SJSA1 (cell line): ENCODE measurements at regions not wholly inside any gene's neighbourhood (a gene's known extent, or its start where the extent isn't known, plus 50 kb on each side); places are given as distances from the start of the nearest gene placed in this dataset.
"Not testable (repeated sequence)": the region's sequence is repeated elsewhere in the genome, so short reads cannot be mapped to it uniquely, and the experiment has no call there.

Experiments used
- DNase-seq, 2 experiments: peaks; one replicate each; pipeline ENCODE4 v3.0.0-alpha.2; 2015 to 2020; ENCODE audit warnings: low spot score in 2 of 2, low read depth in 1 of 2
- H3K27ac ChIP-seq: fragments of 250-450 bp; sonication (Bioruptor Pico); 2 replicates; pipeline ENCODE4 v1.5.1; 2020; ENCODE audit warnings: mild to moderate bottlenecking, moderate library complexity
- H3K27me3 ChIP-seq: fragments of 250-450 bp; sonication (Bioruptor Pico); replicated peaks from 2 replicates; pipeline ENCODE4 v1.5.1; 2020; ENCODE audit warnings: mild to moderate bottlenecking, moderate library complexity
- H3K36me3 ChIP-seq: fragments of 250-450 bp; sonication (Bioruptor Pico); 2 replicates; pipeline ENCODE4 v1.5.1; 2020; ENCODE audit warnings: mild to moderate bottlenecking
- H3K4me1 ChIP-seq: fragments of 250-450 bp; sonication (Bioruptor Pico); replicated peaks from 2 replicates; pipeline ENCODE4 v1.6.1; 2021; ENCODE audit warnings: mild to moderate bottlenecking
- H3K4me3 ChIP-seq: fragments of 250-450 bp; sonication (Bioruptor Pico); 2 replicates; pipeline ENCODE4 v1.5.1; 2020; ENCODE audit warnings: mild to moderate bottlenecking
- H3K9me3 ChIP-seq: fragments of 250-450 bp; sonication (Bioruptor Pico); replicated peaks from 2 replicates; pipeline ENCODE4 v1.5.1; 2020; ENCODE audit warnings: mild to moderate bottlenecking

- Histone ChIP-seq H3K4me1 (no peaks in the 10 kb centered on the region), H3K27me3 (no peaks in the 10 kb centered on the region), H3K27ac (no peak overlapping the region), H3K4me3 (no peak overlapping the region), H3K9me3 (no peaks in the 10 kb centered on the region; the same call in 1 of the 2 replicates), H3K36me3 (no peaks in the 10 kb centered on the region)
- DNase-seq: no peak
Observed at GRCh38 chr4:155062948-155063347, 145.5 kb upstream of the NPY2R start.

- not testable (repeated sequence) for H3K4me3 ChIP-seq, H3K27ac ChIP-seq, H3K27me3 ChIP-seq, DNase-seq, H3K9me3 ChIP-seq, H3K4me1 ChIP-seq, H3K36me3 ChIP-seq
Observed at GRCh38 chr4:155064934-155065333, 143.5 kb upstream of the NPY2R start.

GRCh38 chr4:155066871-155067270 lies 141.6 kb upstream of the NPY2R start:
- Histone ChIP-seq H3K4me1 (no peaks in the 10 kb centered on the region), H3K36me3 (no peaks in the 10 kb centered on the region), H3K27me3 (no peaks in the 10 kb centered on the region), H3K9me3 (no peaks in the 10 kb centered on the region; the same call in 1 of the 2 replicates), H3K27ac (no peak overlapping the region), H3K4me3 (no peak overlapping the region)
- DNase-seq: no peak

- Histone ChIP-seq H3K27ac (no peak overlapping the region), H3K4me3 (no peak overlapping the region), H3K36me3 (no peaks in the 10 kb centered on the region), H3K4me1 (no peaks in the 10 kb centered on the region), H3K27me3 (no peaks in the 10 kb centered on the region), H3K9me3 (no peaks in the 10 kb centered on the region)
- no peak for DNase-seq
Observed at GRCh38 chr4:155071962-155072361, 136.5 kb upstream of the NPY2R start.

GRCh38 chr4:155072417-155072816 lies 136.0 kb upstream of the NPY2R start:
- Histone ChIP-seq H3K36me3 (no peaks in the 10 kb centered on the region), H3K27ac (no peak overlapping the region), H3K4me1 (no peaks in the 10 kb centered on the region), H3K27me3 (no peaks in the 10 kb centered on the region), H3K4me3 (no peak overlapping the region), H3K9me3 (no peaks in the 10 kb centered on the region)
- DNase-seq: no peak

GRCh38 chr4:155073852-155074251 lies 134.6 kb upstream of the NPY2R start:
- DNase-seq: no peak
- no peaks in the 10 kb centered on the region for H3K9me3 ChIP-seq
- no peaks in the 10 kb centered on the region for H3K36me3 ChIP-seq
- H3K4me3 ChIP-seq: no peak overlapping the region
- H3K27me3 ChIP-seq: no peaks in the 10 kb centered on the region; the same call in 1 of the 2 replicates
- no peak overlapping the region for H3K27ac ChIP-seq
- H3K4me1 ChIP-seq: no peaks in the 10 kb centered on the region

GRCh38 chr4:155076256-155076785 lies 132.1 kb upstream of the NPY2R start:
- Histone ChIP-seq H3K9me3 (no peaks in the 10 kb centered on the region), H3K4me1 (peaks cover 8% of the 10 kb centered on the region), H3K27me3 (no peaks in the 10 kb centered on the region; the same call in 1 of the 2 replicates), H3K27ac (no peak overlapping the region), H3K4me3 (no peak overlapping the region), H3K36me3 (no peaks in the 10 kb centered on the region)
- DNase-seq: no peak

- no peak overlapping the region for H3K27ac ChIP-seq
- peaks cover 8% of the 10 kb centered on the region for H3K4me1 ChIP-seq
- H3K4me3 ChIP-seq: no peak overlapping the region
- no peaks in the 10 kb centered on the region for H3K36me3 ChIP-seq
- H3K9me3 ChIP-seq: no peaks in the 10 kb centered on the region
- no peaks in the 10 kb centered on the region; the same call in 1 of the 2 replicates for H3K27me3 ChIP-seq
- DNase-seq: no peak
Observed at GRCh38 chr4:155077452-155078229, 130.8 kb upstream of the NPY2R start.

GRCh38 chr4:155079871-155080270 lies 128.6 kb upstream of the NPY2R start:
- Histone ChIP-seq H3K4me1 (peaks cover 8% of the 10 kb centered on the region), H3K9me3 (no peaks in the 10 kb centered on the region), H3K27ac (no peak overlapping the region), H3K27me3 (no peaks in the 10 kb centered on the region; the same call in 1 of the 2 replicates), H3K36me3 (no peaks in the 10 kb centered on the region), H3K4me3 (no peak overlapping the region)
- no peak for DNase-seq

GRCh38 chr4:155081222-155081621 lies 127.2 kb upstream of the NPY2R start:
- no peak overlapping the region for H3K4me3 ChIP-seq
- H3K4me1 ChIP-seq: peaks cover 8% of the 10 kb centered on the region
- no peaks in the 10 kb centered on the region for H3K36me3 ChIP-seq
- no peak for DNase-seq
- H3K9me3 ChIP-seq: no peaks in the 10 kb centered on the region
- H3K27ac ChIP-seq: no peak overlapping the region
- H3K27me3 ChIP-seq: no peaks in the 10 kb centered on the region; the same call in 1 of the 2 replicates

GRCh38 chr4:155085843-155086530 lies 122.4 kb upstream of the NPY2R start:
- H3K4me3 ChIP-seq: no peak overlapping the region
- no peak overlapping the region for H3K27ac ChIP-seq
- H3K27me3 ChIP-seq: no peaks in the 10 kb centered on the region
- no peaks in the 10 kb centered on the region for H3K4me1 ChIP-seq
- H3K9me3 ChIP-seq: no peaks in the 10 kb centered on the region
- no peaks in the 10 kb centered on the region for H3K36me3 ChIP-seq
- no peak for DNase-seq

GRCh38 chr4:155094201-155094820 lies 114.1 kb upstream of the NPY2R start:
- Histone ChIP-seq H3K27me3 (no peaks in the 10 kb centered on the region), H3K4me1 (peaks cover 5% of the 10 kb centered on the region; the same call in 1 of the 2 replicates), H3K27ac (no peak overlapping the region), H3K4me3 (no peak overlapping the region), H3K36me3 (no peaks in the 10 kb centered on the region), H3K9me3 (no peaks in the 10 kb centered on the region)
- DNase-seq: no peak

- H3K36me3 ChIP-seq: no peaks in the 10 kb centered on the region
- H3K9me3 ChIP-seq: no peaks in the 10 kb centered on the region
- H3K4me3 ChIP-seq: no peak overlapping the region
- DNase-seq: no peak
- H3K4me1 ChIP-seq: peaks cover 5% of the 10 kb centered on the region; the same call in 1 of the 2 replicates
- no peak overlapping the region for H3K27ac ChIP-seq
- H3K27me3 ChIP-seq: no peaks in the 10 kb centered on the region
Observed at GRCh38 chr4:155099231-155099630, 109.2 kb upstream of the NPY2R start.

- Histone ChIP-seq H3K9me3 (no peaks in the 10 kb centered on the region), H3K27me3 (no peaks in the 10 kb centered on the region), H3K36me3 (no peaks in the 10 kb centered on the region), H3K4me1 (no peaks in the 10 kb centered on the region), H3K4me3 (no peak overlapping the region), H3K27ac (no peak overlapping the region)
- no peak for DNase-seq
Observed at GRCh38 chr4:155106629-155107028, 101.8 kb upstream of the NPY2R start.
